ENCODE measurements at regions not wholly inside any gene's neighbourhood (a gene's known extent, or its start where the extent isn't known, plus 50 kb on each side); places are given as distances from the start of the nearest gene placed in this dataset.

- peaks cover under 1% of the 10 kb centered on the region for H3K36me3 ChIP-seq (replicated peaks; ENCODE audit: low read depth, low read length)
- H2AFZ ChIP-seq (ENCODE audit: low read depth, low read length) = no peak overlapping the region
- no peaks in the 10 kb centered on the region for H3K79me2 ChIP-seq (ENCODE audit: low read length)
- no peaks in the 10 kb centered on the region for H3K27me3 ChIP-seq (ENCODE audit: low read depth, low read length)
- H4K20me1 ChIP-seq (ENCODE audit: insufficient read depth, low read length) = no peaks in the 10 kb centered on the region
- H3K4me3 ChIP-seq (ENCODE audit: low read length) = no peak overlapping the region
- H3K4me2 ChIP-seq (ENCODE audit: low read length) = no peak overlapping the region
- H3K27ac ChIP-seq (ENCODE audit: low read length) = no peak overlapping the region
- 0 out of 2 replicates have a peak, but pooled peaks cover 3% of the 10 kb centered on the region for H3K9me3 ChIP-seq (ENCODE audit: insufficient read depth, low read length)
- no peaks in the 10 kb centered on the region for H3K4me1 ChIP-seq (ENCODE audit: low read length)
- H3K9ac ChIP-seq (ENCODE audit: low read length) = no peak overlapping the region
- TF ChIP-seq, protein P1, sequence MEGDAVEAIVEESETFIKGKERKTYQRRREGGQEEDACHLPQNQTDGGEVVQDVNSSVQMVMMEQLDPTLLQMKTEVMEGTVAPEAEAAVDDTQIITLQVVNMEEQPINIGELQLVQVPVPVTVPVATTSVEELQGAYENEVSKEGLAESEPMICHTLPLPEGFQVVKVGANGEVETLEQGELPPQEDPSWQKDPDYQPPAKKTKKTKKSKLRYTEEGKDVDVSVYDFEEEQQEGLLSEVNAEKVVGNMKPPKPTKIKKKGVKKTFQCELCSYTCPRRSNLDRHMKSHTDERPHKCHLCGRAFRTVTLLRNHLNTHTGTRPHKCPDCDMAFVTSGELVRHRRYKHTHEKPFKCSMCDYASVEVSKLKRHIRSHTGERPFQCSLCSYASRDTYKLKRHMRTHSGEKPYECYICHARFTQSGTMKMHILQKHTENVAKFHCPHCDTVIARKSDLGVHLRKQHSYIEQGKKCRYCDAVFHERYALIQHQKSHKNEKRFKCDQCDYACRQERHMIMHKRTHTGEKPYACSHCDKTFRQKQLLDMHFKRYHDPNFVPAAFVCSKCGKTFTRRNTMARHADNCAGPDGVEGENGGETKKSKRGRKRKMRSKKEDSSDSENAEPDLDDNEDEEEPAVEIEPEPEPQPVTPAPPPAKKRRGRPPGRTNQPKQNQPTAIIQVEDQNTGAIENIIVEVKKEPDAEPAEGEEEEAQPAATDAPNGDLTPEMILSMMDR (IDR thresholded peaks at IDR 0.05; ENCODE audit: low read depth, low read length) = no peak
Measured at GRCh38 chr5:53397845-53398244, 82.6 kb upstream of the FST start.

- Histone ChIP-seq H3K9me3 (ENCODE audit: insufficient read depth, low read length) (no peaks in the 10 kb centered on the region), H3K27me3 (ENCODE audit: low read depth, low read length) (no peaks in the 10 kb centered on the region), H3K9ac (ENCODE audit: low read length) (no peak overlapping the region), H3K36me3 (replicated peaks; ENCODE audit: low read depth, low read length) (no peaks in the 10 kb centered on the region), H3K4me2 (ENCODE audit: low read length) (no peak overlapping the region), H3K4me3 (ENCODE audit: low read length) (no peak overlapping the region), H2AFZ (ENCODE audit: low read depth, low read length) (no peak overlapping the region), H3K27ac (ENCODE audit: low read length) (no peak overlapping the region), H4K20me1 (ENCODE audit: insufficient read depth, low read length) (no peaks in the 10 kb centered on the region), H3K4me1 (ENCODE audit: low read length) (no peaks in the 10 kb centered on the region), H3K79me2 (ENCODE audit: low read length) (no peaks in the 10 kb centered on the region)
- no peak for TF ChIP-seq EZH2phosphoT487 (IDR thresholded peaks at IDR 0.05; ENCODE audit: low read depth)
- TF ChIP-seq, protein P1 (IDR thresholded peaks at IDR 0.05; ENCODE audit: low read depth, low read length) = no peak
Measured at GRCh38 chr5:53399926-53400697, 80.3 kb upstream of the FST start.

- H2AFZ ChIP-seq (ENCODE audit: low read depth, low read length) = no peak overlapping the region
- no peaks in the 10 kb centered on the region for H3K4me1 ChIP-seq (ENCODE audit: low read length)
- no peaks in the 10 kb centered on the region for H3K36me3 ChIP-seq (replicated peaks; ENCODE audit: low read depth, low read length)
- H3K79me2 ChIP-seq (ENCODE audit: low read length) = no peaks in the 10 kb centered on the region
- no peak overlapping the region for H3K4me3 ChIP-seq (ENCODE audit: low read length)
- no peaks in the 10 kb centered on the region for H3K27me3 ChIP-seq (ENCODE audit: low read depth, low read length)
- H3K9me3 ChIP-seq (ENCODE audit: insufficient read depth, low read length) = no peaks in the 10 kb centered on the region
- H3K9ac ChIP-seq (ENCODE audit: low read length) = no peak overlapping the region
- no peaks in the 10 kb centered on the region for H4K20me1 ChIP-seq (ENCODE audit: insufficient read depth, low read length)
- TF ChIP-seq, protein P1 (IDR thresholded peaks at IDR 0.05; ENCODE audit: low read depth, low read length) = no peak
- no peak for TF ChIP-seq EZH2phosphoT487 (IDR thresholded peaks at IDR 0.05; ENCODE audit: low read depth)
- no peak overlapping the region for H3K4me2 ChIP-seq (ENCODE audit: low read length)
- H3K27ac ChIP-seq (ENCODE audit: low read length) = no peak overlapping the region
Measured at GRCh38 chr5:53403291-53403690, 77.1 kb upstream of the FST start.

GRCh38 chr5:53403758-53404157 is 76.7 kb upstream of the FST start:
- Histone ChIP-seq H3K36me3 (replicated peaks; ENCODE audit: low read depth, low read length) (no peaks in the 10 kb centered on the region), H3K4me1 (ENCODE audit: low read length) (no peaks in the 10 kb centered on the region), H3K9ac (ENCODE audit: low read length) (no peak overlapping the region), H4K20me1 (ENCODE audit: insufficient read depth, low read length) (no peaks in the 10 kb centered on the region), H3K27ac (ENCODE audit: low read length) (no peak overlapping the region), H3K4me3 (ENCODE audit: low read length) (no peak overlapping the region), H3K9me3 (ENCODE audit: insufficient read depth, low read length) (no peaks in the 10 kb centered on the region), H2AFZ (ENCODE audit: low read depth, low read length) (no peak overlapping the region), H3K27me3 (ENCODE audit: low read depth, low read length) (no peaks in the 10 kb centered on the region), H3K79me2 (ENCODE audit: low read length) (no peaks in the 10 kb centered on the region), H3K4me2 (ENCODE audit: low read length) (no peak overlapping the region)
- TF ChIP-seq, protein P1 (IDR thresholded peaks at IDR 0.05; ENCODE audit: low read depth, low read length) = no peak
- TF ChIP-seq EZH2phosphoT487 (IDR thresholded peaks at IDR 0.05; ENCODE audit: low read depth) = no peak
